ENCODE measurements at regions not wholly inside any gene's neighbourhood (a gene's known extent, or its start where the extent isn't known, plus 50 kb on each side); places are given as distances from the start of the nearest gene placed in this dataset.

DNA sequence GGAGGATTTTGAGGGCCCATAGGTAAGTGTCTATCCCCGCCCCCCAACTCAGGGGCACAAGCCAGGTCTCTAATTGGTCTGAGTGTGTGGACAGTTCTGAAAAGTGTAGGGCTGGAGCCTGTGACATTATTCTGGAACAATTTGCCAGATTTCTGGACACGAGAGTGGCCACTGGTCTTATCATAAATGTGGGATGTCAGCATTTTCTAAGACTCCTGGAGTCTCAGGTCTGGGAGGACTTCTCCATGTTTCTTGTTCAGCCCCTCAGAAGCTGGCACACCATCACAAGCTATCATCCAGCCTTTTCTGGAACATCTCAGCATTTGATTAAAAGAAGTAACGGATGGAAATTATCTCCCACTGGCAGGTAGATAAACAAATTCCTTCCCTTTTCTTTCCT lies 141.4 kb downstream of the SEC61B start:
- TF ChIP-seq POLR2A (IDR thresholded peaks at IDR 0.05; ENCODE audit: low read depth, low read length) (no peak), POLR2AphosphoS5 (IDR thresholded peaks at IDR 0.05; ENCODE audit: low read depth, low read length) (no peak), POU2F2 (IDR thresholded peaks at IDR 0.05; ENCODE audit: low read depth, low read length) (no peak), TAF1 (IDR thresholded peaks at IDR 0.05; ENCODE audit: low read depth, low read length) (no peak)

All from GM12891 (cell line).